GM23248 (cell line): ENCODE measurements at regions not wholly inside any gene's neighbourhood (a gene's known extent, or its start where the extent isn't known, plus 50 kb on each side); places are given as distances from the start of the nearest gene placed in this dataset.

Source experiments
- DNase-seq: peaks from one replicate; pipeline ENCODE4 v3.0.0-alpha.2; 2015
- H2AFZ ChIP-seq: fragments of 200-600 bp; sonication (generic); 2 replicates; pipeline ENCODE4 v1.6.1; 2016; ENCODE audit warnings: antibody characterized with exemption
- H3F3A ChIP-seq: fragments of 200-600 bp; sonication (generic); 2 replicates; pipeline ENCODE4 v1.6.1; 2016; ENCODE audit warnings: mild to moderate bottlenecking, antibody characterized with exemption, mixed run types; ENCODE audit not compliant: insufficient read depth
- H3K27ac ChIP-seq: fragments of 200-600 bp; sonication (generic); 2 replicates; pipeline ENCODE4 v1.5.1; 2016; ENCODE audit warnings: mild to moderate bottlenecking
- H3K27me3 ChIP-seq: fragments of 200-600 bp; sonication (generic); replicated peaks from 2 replicates; pipeline ENCODE4 v1.6.1; 2016; ENCODE audit warnings: mild to moderate bottlenecking; ENCODE audit not compliant: insufficient read depth
- H3K36me3 ChIP-seq: fragments of 200-600 bp; sonication (generic); 2 replicates; pipeline ENCODE4 v1.6.1; 2016; ENCODE audit warnings: low read depth, mild to moderate bottlenecking
- H3K4me1 ChIP-seq: fragments of 200-600 bp; sonication (generic); 2 replicates; pipeline ENCODE4 v1.6.1; 2016; ENCODE audit warnings: mild to moderate bottlenecking; ENCODE audit not compliant: insufficient read depth
- H3K4me2 ChIP-seq: fragments of 200-600 bp; sonication (generic); one replicate; pipeline ENCODE4 v1.6.1; 2016; ENCODE audit warnings: mild to moderate bottlenecking; ENCODE audit not compliant: unreplicated experiment
- H3K4me3 ChIP-seq: fragments of 200-600 bp; sonication (generic); 2 replicates; pipeline ENCODE4 v1.5.1; 2016; ENCODE audit warnings: mild to moderate bottlenecking
- H3K79me2 ChIP-seq: fragments of 200-600 bp; sonication (generic); 2 replicates; pipeline ENCODE4 v1.6.1; 2016; ENCODE audit warnings: mild to moderate bottlenecking; ENCODE audit not compliant: insufficient read depth
- H3K9ac ChIP-seq: fragments of 200-600 bp; sonication (generic); 2 replicates; pipeline ENCODE4 v1.6.1; 2016; ENCODE audit warnings: mild to moderate bottlenecking
- H3K9me2 ChIP-seq: fragments of 200-600 bp; sonication (generic); 2 replicates; pipeline ENCODE4 v1.6.1; 2016; ENCODE audit warnings: mixed run types, mild to moderate bottlenecking, moderate library complexity; ENCODE audit not compliant: insufficient read depth
- H3K9me3 ChIP-seq: fragments of 200-600 bp; sonication (generic); one replicate; pipeline ENCODE4 v1.6.1; 2017; ENCODE audit warnings: low read depth
- H4K20me1 ChIP-seq: fragments of 200-600 bp; sonication (generic); 2 replicates; pipeline ENCODE4 v1.6.0; 2016; ENCODE audit not compliant: insufficient read depth
- EZH2 ChIP-seq: fragments of 200-600 bp; sonication (generic); IDR thresholded peaks from 2 replicates; pipeline ENCODE4 v1.6.1; 2018; ENCODE audit warnings: antibody characterized with exemption, mild to moderate bottlenecking; ENCODE audit not compliant: insufficient read depth, poor library complexity, severe bottlenecking
- EZH2phosphoT487 ChIP-seq: fragments of 200-600 bp; sonication (generic); IDR thresholded peaks from 2 replicates; pipeline ENCODE4 v1.6.1; 2018; ENCODE audit warnings: antibody characterized with exemption, moderate library complexity, mild to moderate bottlenecking, low read depth; ENCODE audit not compliant: insufficient read depth
- WGBS, 2 experiments: methylation state at CpG; one replicate each; pipeline ENCODE4 v1.1.6; 2015 to 2017; ENCODE audit warnings: low lambda C conversion rate in 2 of 2, low coverage in 1 of 2; ENCODE audit errors: missing lambda C conversion rate in 2 of 2; 5-methylcytosine and 5-hydroxymethylcytosine counted together
- in situ Hi-C: fragments of 300-500 bp; cut with MboI; formaldehyde crosslinking; loops from 2 replicates; pipeline ENCODE4 v1.15.0; 2020

DNA sequence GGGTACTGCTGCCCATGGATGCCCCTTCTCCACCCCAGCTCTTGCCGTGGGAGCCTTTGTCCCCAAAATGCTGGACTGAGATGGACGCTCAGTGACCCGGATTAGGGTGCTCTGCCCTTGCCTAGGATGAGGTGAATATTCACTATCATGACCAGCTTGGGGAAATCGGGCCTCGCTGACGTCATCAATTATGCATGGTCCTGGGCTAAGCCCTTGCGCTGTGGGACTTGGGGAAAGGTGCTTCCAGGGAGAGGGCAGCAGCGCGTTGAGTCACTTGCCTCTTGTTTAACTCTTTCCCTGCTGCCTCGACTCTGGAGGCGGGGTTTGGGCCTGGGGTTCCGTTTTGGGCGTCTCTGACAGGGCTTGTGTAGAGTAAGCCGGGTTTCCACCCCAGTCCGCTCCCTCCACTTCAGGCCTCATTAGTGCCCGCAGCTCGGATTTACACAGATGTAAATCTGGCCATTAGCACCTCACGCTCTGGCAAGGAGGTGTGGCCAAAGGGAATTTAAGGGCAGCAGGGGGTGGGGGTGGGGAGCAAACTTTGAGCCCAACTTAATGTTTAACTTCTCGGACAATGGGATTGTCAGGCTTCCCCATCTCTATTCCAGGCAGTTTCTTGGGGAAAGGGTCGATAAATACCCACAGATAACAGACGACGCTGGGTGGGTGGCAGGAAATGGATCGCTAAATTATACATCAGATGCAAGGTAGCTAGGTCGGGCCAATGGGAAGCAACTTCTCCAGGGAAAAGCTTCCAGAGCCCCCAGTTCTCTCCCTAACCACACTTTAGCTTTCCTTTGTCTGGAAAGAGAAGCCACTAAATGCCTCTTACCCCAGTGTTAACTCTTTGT is 51.3 kb upstream of the TCF7L2 start:
- H3K9me2 ChIP-seq = no peaks in the 10 kb centered on the region
- H3K27ac ChIP-seq = no peak overlapping the region
- in situ Hi-C loops = no loop called here
- H3K36me3 ChIP-seq = no peaks in the 10 kb centered on the region
- peak overlapping the region; percentile 51 for H3K4me2 ChIP-seq
- H3K4me3 ChIP-seq = peak overlapping the region; percentile 33; the same call in 1 of the 2 replicates
- H3K79me2 ChIP-seq = no peaks in the 10 kb centered on the region
- DNase-seq = peak; percentile 60
- H3K9me3 ChIP-seq = no peaks in the 10 kb centered on the region
- no peaks in the 10 kb centered on the region for H4K20me1 ChIP-seq
- H3K27me3 ChIP-seq = no peaks in the 10 kb centered on the region
- 0 out of 2 replicates have a peak, but pooled peaks cover 4% of the 10 kb centered on the region for H3K4me1 ChIP-seq
- WGBS, 2 experiments = 15 to 18% methylated on average over 24 of the region's 24 CpGs
- H2AFZ ChIP-seq = peak overlapping the region; percentile 41
- no peak overlapping the region for H3K9ac ChIP-seq
- no peaks in the 10 kb centered on the region for H3F3A ChIP-seq
- TF ChIP-seq EZH2 = no peak
- TF ChIP-seq EZH2phosphoT487 = no peak

DNA sequence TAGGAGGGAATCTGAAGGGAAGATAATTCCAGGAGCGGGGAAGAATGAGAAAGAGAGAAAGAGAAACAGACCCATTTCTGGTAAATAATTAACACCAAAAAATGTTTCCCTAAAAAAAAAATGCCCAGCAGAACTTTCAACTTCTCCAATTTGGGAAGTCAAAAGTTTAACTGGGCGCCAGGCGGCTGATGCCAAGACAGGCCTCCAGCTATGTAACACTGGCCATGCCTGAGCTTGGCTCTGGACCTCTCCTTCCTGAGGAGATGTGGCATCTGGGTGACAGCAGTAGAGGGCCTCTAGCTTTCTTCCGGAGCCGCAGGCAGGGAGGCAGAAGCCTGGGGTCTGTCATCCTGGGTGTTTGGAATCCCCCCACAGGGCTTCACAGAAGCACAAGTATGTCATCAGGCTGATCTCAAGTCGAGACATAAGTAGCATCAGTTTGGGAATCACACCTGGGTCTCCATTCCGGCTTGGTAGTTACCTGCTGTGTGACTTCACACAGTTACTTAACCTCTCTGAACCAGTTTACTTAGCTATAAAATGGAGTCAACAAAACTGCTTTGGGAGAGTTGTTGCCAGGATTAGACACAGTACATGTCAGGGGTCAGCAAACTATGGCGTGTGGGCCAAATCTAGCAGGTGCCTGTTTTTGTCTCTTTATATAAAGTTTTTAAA is 50.5 kb upstream of the TCF7L2 start:
- H2AFZ ChIP-seq = peak overlapping the region; percentile 41; the same call in 1 of the 2 replicates
- H3K27me3 ChIP-seq = no peaks in the 10 kb centered on the region
- H3F3A ChIP-seq = no peaks in the 10 kb centered on the region
- H3K36me3 ChIP-seq = no peaks in the 10 kb centered on the region
- H3K79me2 ChIP-seq = no peaks in the 10 kb centered on the region
- DNase-seq = no peak
- no peaks in the 10 kb centered on the region for H3K9me2 ChIP-seq
- H3K4me1 ChIP-seq = peaks cover 8% of the 10 kb centered on the region; the same call in 1 of the 2 replicates
- 87 to 88% methylated on average over 7 to 8 of the region's 8 CpGs for WGBS, 2 experiments
- no peak for TF ChIP-seq EZH2phosphoT487
- TF ChIP-seq EZH2 = no peak
- H4K20me1 ChIP-seq = no peaks in the 10 kb centered on the region
- H3K27ac ChIP-seq = no peak overlapping the region
- no peak overlapping the region for H3K4me3 ChIP-seq
- no peak overlapping the region for H3K4me2 ChIP-seq
- no peak overlapping the region for H3K9ac ChIP-seq
- no peaks in the 10 kb centered on the region for H3K9me3 ChIP-seq
- in situ Hi-C loops = no loop called here
